GM21619 (cell line): ENCODE measurements at regions not wholly inside any gene's neighbourhood (a gene's known extent, or its start where the extent isn't known, plus 50 kb on each side); places are given as distances from the start of the nearest gene placed in this dataset.
A peak's percentile ranks its signal among the peaks of the same experiment; 100 is the strongest.
"Not testable (repeated sequence)": the region's sequence is repeated elsewhere in the genome, so short reads cannot be mapped to it uniquely, and the experiment has no call there.

Source experiments
- ATAC-seq: cut with Tn5 transposase; IDR thresholded peaks from one replicate; pipeline ENCODE4 v1.9.1; 2021; ENCODE audit not compliant: unreplicated experiment

DNA sequence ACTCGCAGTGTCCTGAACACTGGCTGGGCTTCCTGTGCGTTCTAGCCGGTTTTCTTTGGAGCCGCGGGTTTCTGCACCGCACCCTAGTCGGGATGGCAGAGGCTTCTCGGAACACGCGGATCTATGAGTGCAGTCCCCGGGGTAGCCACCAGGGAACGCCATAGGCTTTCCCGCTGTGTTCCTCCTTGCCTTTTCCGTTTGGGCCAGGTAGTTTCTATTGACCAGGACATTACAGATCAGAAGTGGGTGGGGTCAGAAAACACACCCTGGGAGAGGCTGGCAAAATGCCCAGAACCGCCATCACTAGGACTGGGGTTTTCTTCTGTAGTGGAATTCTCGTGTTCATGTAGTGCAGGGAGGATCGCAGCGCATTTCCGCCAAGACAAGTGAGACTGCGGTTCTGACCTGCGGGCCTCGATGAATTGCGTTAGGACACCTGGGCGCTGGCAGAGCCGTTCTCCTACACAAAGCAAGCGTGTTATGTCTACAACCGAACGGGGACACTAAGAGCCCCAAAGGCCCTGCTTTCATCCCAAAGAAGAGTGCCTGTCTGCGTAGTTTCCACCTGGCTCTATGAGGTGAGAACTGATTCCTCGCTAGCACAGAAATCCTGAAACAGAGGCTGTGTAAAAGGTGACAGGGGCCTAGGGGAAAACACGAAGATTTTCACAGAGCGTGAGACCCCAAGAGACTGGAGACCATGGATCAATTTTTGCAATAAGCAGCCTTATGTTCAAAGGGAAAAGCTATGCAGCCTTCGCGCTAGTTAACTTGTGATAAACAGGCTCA lies 121.5 kb downstream of the PPIAL4G start:
- ATAC-seq: not testable (repeated sequence)

DNA sequence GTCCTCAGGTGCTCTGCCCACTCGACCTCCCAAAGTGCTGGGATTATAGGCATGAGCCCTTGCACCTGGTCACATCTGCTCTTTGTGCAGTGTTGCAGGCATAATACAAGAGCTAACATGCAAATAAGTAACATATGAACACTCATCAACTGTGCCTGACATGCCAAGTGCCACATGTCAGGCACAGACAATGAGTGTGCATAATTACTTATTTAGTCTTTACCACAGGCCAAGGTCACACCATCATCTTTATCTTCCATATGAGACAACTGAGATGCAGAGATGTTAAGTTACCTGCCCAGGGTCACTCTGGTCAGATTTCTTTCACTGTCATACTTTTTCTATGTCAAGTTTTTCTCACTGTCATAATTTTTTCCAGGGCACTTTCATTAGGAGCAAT lies 126.1 kb downstream of the PPIAL4G start:
- ATAC-seq: no peak

DNA sequence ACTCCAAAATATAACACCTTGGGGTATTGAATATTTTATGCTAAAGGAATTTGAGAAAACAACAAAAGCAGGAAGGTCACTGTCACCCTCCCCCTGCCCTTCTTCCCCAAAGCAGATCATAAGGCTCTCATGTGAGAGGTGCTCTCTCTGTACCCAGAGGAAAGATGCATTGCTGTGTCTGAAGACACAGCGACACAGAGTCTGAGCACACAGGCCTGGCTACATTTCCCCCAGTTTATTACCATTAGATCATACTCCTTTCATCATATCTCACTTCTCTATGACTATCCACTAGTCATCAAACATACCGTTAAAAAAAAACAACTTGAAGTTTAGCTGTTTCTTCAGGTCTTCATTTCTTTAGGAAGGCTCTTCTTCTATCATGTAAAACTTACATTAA lies 127.1 kb downstream of the PPIAL4G start:
- ATAC-seq: no peak

DNA sequence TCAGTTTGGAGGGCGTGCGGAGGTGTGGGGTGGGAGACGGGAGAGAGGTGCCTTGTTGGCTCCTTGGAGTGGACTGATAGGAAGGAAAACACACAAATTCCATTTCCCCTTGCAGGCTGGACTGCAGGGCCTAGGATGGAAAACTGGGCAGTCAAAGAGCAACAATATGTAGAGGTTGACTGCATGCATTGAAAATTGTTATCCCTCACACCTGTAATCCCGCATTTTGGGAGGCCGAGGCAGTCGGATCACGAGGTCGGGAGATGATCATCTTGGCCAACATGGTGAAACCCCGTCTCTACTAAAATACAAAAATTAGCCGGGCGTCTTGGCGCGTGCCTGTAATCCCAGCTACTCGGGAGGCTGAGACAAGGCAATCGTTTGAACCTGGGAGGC lies 128.2 kb downstream of the PPIAL4G start:
- no peak for ATAC-seq

DNA sequence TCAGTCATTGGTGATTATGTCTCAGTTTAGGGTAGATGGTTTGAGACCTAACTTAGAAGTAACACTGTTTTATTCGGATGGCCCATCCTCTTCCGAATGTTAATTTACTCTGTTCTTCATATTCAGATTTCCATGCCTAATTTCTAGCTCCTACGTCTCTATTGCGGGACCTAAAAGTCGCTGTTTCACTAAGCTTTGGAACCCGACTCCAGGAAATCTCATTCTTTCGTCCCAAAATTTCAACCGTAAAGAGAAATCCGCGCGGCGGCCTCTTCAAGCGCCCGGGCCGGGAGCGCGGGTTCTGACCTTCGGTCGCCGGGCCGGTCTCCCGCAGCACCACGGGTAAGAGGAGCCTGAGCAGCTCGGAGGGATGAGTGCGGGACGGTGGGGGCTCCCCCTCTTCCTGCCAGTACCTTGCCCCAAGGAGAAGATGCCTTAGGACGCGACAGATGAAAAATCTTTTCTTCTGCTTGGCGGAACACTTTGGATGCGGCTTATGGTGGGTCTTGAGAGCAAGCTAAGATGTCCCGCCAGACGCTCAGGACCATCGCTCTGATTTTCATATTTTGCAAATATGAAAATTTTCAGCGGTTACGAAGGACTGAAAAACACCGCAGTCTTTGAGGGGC lies 128.7 kb downstream of the PPIAL4G start:
- no peak for ATAC-seq

DNA sequence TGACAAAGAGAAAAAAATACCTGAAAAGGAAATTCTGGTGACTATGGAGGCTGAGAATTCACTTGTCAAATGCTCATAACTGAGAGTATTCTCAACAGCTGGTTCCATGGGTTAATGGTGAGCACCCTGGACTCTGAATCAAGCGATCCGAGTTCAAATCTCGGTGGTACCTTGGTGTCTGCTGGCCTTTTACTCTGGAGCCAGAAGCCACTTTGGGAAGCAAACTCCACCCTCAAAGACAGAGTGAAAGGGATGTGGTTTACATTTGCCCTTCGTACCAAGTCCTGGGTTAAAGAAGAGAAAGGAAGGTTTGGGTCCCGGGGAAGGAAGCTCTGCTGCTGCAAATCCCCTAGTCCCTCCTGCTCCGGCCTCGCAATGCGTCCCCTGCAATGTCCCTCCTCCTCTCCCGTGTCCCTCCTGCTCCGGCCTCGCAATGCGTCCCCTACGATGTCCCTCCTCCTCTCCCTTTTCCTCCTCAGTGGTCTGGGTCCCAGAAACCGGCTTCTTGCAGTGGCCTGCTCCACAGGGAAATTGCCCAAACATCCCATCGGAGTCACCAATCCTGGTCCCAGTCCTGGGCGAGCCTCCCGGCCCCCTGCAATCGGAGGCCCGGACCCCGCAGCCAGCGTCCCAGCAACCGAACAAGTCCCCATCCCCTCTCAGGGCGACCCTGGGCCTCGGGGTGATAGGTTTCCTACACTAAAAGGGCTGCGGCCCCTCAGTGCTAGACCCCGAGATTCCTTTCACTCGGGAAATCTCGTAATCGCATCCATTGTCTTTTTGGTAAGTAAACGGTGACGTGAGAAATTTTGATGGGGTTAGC lies 129.4 kb downstream of the PPIAL4G start:
- no peak for ATAC-seq

DNA sequence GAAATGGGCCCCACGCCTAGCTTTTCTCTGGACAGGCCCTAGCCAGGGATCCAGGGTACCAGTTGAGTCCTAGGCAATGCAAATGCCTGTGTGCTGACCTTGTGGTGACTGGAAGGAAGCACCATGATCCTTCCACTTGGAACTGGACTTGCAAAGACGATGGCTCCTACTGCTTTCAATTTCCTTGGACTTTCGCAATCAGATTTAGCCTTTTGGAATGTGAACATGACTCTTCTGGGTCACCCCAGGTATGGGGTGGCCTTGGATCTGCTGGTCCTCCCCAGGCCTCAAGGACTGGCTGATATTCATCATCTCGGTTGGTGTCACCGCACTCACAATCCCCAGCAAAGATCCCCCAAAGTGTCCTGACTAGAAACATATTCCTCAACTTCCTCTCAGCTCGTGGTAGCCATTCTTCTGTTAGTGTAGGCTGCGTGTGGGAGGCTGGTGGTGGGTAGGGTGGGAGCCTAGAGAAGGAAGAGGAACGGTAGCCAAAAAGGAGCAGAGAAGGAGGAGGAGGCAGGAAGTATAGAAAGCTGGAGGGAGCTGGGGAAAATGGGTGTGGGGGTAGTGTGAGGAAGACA lies 130.5 kb downstream of the PPIAL4G start:
- ATAC-seq: no peak

DNA sequence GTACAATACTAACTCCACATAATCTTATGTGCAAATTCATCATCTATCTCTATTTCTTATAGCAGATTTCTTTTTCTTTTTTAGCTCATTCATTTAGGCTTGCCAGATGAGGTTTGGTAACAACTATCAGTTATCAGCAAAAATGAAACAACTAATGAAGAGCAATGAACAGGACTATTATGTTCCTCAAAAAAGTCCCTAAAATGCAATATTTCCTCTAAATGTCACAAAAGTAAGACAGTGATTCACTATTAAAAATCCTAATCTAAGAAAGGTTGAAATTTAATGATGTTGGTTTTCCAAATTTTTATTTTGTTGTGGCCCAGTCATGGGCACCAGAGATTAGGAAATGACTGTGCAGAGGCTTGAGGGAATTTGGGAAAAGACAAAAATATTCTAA lies 135.3 kb downstream of the PPIAL4G start:
- ATAC-seq: no peak

DNA sequence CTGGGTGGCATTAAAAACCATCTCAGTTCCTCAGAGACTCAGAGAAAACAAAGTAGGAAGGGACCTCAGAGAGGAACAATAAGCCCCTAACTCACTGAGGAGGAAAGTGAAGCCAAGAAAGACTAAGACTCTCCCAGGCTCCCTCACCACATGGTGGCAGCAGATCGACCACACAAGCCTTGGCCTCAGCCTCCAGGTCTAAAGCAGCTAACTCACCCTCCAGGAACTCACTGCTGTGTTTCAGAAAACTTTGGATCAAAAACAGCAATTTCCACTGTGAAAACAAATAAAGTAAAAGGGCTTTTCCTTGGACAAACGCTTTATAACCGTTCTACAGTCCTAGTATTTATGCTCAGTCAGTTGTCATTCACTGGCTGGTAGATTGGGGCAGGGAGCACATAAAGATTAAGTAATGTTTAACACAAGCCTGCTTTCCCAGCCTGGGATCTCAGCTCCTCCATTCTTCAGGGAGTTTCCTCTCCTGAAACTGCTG lies 137.4 kb downstream of the PPIAL4G start:
- ATAC-seq: not testable (repeated sequence)

DNA sequence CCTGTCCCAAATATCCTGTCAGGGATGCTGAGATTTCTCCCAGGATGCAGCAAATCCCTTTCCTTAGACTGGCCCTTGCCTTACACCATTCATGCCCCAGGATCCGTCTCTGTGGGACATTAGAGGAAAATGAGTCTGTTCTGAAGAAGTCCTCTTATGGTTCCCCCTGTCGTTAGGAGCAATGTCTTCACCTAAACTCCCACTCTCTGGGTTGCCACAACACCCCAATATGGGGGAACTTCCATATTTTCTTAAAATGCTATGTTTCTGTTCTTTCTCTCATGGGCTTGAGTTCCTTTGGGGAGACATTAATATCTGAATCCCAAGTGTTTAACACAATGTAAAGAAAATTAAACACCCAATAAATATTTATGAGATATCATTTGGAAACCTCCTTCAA lies 138.5 kb downstream of the PPIAL4G start:
- ATAC-seq: not testable (repeated sequence)

DNA sequence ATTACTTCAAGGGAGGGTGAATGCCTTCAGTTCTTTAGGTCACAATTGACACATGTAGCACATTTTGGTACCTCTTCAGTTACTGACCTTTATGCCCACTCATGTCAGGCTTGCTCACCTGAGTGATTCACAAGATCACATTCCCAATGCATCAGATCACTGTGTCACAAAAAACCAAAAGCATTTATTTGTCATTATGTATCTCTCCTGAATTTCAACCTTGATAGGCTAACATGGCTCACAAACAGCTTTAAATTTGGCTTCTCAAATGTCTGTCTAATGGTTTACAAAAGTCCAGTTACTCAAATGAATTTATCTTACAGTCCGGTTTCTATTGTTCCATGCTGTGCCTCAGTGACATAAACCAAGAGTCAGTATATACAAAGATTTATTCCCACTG lies 141.4 kb downstream of the PPIAL4G start:
- ATAC-seq: not testable (repeated sequence)

DNA sequence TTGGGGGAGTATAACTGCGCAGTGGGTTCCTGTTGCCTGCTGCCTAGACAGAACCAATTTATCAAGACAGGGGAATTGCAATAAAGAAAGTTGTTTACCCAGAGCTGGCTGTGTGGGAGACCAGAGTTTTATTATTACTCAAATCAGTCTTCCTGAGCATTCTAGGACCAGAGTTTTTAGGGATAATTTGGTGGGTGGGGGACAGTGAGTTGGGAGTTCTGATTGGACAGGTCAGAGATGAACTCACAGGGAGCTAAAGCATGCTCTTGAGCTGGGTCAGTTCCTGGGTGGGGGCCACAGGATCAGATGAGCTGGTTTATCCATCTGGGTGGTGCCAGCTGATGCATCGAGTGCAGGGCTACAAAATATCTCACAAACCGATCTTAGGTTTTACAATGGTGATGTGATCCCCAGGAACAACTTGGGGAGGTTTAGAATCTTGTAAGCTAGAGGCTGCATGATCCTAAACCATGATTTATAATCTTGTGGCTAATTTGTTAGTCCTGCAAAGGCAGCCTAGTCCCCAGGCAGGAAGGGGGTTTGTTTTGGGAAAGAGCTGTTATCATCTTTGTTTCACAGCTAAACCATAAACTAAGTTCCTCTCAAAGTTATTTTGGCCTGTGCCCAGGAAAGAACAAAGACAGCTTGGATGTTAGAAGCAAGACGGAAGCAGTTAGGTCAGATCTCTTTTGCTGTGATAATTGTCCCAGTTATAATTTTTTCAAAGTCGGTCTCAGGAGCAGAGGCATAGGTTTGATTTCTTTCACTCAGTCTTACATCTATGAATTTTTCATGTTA lies 146.8 kb downstream of the PPIAL4G start:
- ATAC-seq: not testable (repeated sequence)

DNA sequence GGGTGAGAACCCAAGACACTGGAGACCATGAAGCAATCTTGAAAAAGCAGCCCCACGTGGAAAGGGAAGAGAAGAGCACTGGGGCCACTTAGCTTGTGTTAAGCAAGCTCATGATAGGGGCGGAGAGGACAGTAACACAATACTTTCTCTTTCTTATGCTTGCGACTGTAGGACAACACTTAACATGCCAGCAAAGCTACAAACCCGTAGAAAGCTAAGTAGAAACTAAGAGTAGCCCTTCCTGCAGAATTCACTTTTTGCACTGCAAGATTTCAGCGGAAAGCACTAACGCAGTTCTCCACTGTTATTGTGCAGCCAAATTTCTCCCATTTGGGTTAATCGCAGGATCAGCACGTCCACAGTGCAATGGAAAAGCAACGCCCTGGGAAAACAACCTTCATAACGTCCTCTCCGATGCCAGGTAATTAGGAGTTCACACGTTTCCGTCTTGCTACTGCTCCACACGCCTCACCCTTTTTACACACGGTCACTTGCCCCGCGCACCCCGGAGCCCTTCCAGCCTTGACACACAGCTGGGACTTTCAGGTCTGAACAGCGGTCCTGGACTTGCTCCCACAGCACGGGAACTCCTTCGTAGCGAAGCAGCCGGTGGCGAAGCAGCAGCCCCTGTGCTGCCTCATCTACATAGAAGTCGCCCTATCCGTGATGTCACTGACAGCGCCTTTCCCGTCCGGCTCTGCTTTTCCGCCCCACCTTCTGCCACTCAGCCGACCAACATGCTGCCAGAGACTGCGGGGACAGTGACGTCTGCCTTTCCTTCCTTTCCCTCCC lies 148.6 kb downstream of the PPIAL4G start:
- ATAC-seq: peak; percentile 59

DNA sequence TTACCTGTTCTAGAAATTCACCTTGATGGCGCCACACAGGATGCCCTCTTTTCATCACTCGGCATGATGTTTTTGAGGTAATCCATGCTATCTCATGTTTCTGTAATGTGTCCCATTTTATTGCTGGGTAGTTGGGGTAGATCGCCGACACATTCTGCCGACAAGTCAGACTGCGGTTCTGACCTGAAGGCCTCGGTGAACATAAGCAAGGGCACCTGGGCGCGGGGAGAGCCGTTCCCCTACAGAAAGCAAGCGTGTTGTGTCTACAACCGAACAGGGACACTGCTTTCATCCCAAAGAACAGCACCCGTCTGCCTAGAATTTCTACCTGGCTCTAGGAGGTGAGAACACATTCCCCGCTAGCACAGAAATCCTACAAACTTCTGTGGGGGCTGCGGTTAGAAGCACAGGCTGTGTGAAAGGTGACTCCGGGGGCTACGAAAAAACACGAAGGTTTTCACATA lies 149.2 kb downstream of the PPIAL4G start:
- ATAC-seq: no peak

DNA sequence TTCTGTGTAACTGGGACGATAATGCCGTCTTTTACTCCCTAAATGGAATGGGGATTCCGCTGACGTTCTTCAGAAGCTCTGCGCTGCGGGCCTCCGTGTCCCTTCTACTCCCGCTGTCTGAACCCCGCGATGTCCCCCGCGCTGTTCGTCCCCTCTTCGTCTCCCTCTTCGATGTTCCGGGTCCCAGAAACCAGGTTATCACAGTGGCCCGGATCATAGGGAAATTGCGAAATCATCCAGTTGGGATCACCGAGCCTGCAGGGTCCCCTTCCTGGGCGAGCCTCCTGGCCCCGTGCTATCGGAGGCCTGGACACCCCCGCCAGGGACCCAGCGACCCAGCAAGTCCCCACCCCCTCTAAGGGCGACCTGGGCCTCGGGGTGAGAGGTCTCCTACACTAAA lies 154.2 kb downstream of the PPIAL4G start:
- ATAC-seq: no peak

DNA sequence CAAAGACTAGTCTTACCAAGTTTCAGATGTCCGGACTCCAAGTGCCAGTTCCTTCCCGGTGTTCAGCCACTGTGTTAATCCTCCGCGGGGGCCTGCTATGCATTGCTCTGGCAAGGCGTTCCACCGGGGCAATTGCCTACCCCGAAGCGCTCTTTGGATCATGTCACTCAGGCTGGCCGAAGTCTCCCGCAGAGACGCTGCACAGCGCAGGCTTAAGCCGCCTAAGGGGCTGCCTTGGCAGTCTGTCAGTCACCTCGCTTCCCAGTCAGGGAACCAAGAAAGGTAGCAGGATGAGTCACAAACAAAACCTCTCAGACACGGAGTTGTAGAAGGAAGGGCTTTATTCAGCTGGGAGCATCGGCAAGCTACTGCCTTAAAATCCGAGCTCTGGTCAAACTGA lies 158.1 kb downstream of the PPIAL4G start:
- not testable (repeated sequence) for ATAC-seq

DNA sequence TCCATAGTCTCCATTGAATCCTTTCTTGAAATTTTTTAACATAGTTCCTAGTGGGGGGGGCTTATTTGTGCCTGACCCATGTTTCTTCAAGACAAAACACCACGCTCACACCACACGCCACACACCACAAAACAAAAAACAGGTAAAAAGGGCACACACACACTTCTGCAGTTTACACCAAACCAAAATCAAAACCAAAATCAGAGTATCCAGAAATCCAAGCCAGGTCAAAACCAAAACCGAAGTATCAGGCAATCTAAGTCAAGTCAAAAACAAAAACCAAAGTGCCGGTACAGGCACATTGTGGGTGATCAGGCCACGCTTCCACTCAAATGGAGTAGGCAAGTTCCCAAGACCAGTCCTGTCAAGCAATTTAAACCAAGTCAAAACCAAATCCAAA lies 158.6 kb downstream of the PPIAL4G start:
- not testable (repeated sequence) for ATAC-seq

DNA sequence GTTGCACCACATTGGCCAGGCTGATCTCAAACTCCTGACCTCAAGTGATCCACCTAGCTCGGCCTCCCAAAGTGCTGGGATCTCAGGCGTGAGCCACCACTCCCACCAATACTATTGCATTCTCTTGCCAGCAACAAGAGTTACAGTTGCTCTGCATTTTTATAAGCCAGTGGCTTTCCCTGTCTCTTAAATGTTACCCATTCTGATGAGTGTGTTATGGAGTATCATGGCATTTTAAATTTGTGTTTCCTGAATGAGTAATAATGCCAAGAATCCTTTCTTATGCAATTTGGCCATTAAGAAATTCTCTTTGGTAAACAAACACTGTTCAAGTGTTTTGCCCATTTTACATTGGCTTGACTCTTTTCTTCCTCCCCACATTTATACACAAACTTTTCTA lies 163.0 kb downstream of the PPIAL4G start:
- not testable (repeated sequence) for ATAC-seq

DNA sequence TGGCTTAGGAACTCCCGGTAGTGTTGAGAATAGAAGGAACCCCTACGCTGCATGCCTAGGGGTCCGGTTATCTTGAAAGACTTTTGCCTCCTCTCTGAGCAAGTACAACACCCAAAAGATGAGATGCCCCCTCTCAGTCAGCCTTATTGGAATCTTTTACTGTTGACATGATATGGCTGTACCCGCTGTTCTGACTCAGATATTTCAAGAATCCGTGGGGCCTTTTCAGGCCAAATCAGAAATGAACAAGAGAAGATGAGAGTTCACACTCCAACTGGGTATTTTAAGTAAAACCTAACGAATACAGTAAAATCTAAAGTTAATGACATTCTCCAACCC lies 164.2 kb downstream of the PPIAL4G start:
- ATAC-seq: no peak
